ENCODE measurements at regions not wholly inside any gene's neighbourhood (a gene's known extent, or its start where the extent isn't known, plus 50 kb on each side); places are given as distances from the start of the nearest gene placed in this dataset.

DNA sequence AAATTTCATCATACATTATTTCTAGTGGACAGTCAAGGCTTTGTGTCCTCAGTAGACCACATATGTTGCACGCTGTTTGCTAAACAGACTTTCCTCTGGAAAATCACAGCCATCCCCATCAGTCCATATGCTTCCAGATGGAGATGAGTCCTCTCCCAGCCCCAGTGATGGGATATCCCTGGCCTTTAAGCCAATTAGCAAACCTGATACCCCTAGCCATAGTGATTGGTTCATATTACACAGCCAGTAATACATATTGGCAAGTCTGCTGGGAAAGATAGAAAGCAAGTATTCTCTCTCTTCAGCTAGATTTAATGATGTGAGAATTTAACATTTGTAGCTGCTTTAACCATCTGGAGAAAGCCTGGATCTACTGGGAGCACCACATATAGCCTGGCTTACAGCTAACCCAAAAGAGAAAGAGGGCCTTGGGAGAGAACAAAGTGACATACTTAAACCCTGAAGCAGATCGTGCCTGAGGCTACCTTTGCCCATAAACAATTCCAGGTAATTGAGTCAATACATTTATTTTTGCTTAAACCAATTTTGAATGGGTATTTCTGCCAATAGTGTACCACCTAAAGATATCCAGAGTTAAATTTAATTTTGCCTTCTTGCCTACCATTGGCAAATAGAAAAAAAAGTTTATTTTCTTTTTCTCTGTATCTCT lies 103.5 kb upstream of the HIVEP1 start:
- Histone ChIP-seq H3K27me3 (replicated peaks; ENCODE audit: insufficient read depth, low read depth, low read length, poor library complexity) (no peaks in the 10 kb centered on the region), H3K9me3 (ENCODE audit: low read depth, low read length, poor library complexity, severe bottlenecking) (no peaks in the 10 kb centered on the region), H3K4me1 (ENCODE audit: insufficient read depth, low read length, poor library complexity, severe bottlenecking) (no peaks in the 10 kb centered on the region), H3K27ac (ENCODE audit: low read depth, low read length, poor library complexity, severe bottlenecking) (no peak overlapping the region), H3K36me3 (ENCODE audit: insufficient read depth, low read length, poor library complexity, severe bottlenecking) (no peaks in the 10 kb centered on the region), H3K4me3 (ENCODE audit: low read depth, low read length, poor library complexity, severe bottlenecking) (no peak overlapping the region)
- no TSS peak for BruUV-seq (replicated peaks)
- POLR2A ChIA-PET (ENCODE audit: low non-redundant PET): no interaction called here
- TF ChIP-seq, protein P1, sequence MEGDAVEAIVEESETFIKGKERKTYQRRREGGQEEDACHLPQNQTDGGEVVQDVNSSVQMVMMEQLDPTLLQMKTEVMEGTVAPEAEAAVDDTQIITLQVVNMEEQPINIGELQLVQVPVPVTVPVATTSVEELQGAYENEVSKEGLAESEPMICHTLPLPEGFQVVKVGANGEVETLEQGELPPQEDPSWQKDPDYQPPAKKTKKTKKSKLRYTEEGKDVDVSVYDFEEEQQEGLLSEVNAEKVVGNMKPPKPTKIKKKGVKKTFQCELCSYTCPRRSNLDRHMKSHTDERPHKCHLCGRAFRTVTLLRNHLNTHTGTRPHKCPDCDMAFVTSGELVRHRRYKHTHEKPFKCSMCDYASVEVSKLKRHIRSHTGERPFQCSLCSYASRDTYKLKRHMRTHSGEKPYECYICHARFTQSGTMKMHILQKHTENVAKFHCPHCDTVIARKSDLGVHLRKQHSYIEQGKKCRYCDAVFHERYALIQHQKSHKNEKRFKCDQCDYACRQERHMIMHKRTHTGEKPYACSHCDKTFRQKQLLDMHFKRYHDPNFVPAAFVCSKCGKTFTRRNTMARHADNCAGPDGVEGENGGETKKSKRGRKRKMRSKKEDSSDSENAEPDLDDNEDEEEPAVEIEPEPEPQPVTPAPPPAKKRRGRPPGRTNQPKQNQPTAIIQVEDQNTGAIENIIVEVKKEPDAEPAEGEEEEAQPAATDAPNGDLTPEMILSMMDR (conservative IDR thresholded peaks at IDR 0.05; ENCODE audit: low read depth, low read length): no peak
- TF ChIP-seq EZH2 (IDR thresholded peaks at IDR 0.05; ENCODE audit: borderline replicate concordance, low read depth, low read length, poor library complexity, severe bottlenecking): no peak
- DNase-seq (ENCODE audit: low spot score): no peak
- intact Hi-C loops (cut with micrococcal nuclease; ENCODE audit: unreplicated experiment): no loop called here
- CTCF ChIA-PET: no interaction called here

DNA sequence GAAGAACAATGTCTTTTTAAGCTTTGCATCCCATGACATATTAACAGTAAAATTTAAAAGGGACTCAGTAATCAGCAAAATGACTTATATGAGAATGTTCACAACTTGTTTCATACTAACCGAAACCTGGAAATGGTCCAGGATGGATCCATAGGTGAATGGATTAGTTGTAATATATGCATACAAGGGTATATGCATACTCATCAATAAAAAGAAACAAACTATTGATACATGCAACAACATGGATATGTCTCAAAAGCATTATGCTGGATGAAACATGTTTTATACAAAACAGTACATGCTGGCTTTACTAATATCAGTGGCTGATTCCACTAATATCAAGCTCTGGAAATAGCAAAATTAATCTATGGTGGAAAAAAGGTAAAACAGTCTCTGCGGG lies 108.5 kb upstream of the HIVEP1 start:
- intact Hi-C loops (cut with micrococcal nuclease; ENCODE audit: unreplicated experiment): no loop called here
- no peak for DNase-seq (ENCODE audit: low spot score)

DNA sequence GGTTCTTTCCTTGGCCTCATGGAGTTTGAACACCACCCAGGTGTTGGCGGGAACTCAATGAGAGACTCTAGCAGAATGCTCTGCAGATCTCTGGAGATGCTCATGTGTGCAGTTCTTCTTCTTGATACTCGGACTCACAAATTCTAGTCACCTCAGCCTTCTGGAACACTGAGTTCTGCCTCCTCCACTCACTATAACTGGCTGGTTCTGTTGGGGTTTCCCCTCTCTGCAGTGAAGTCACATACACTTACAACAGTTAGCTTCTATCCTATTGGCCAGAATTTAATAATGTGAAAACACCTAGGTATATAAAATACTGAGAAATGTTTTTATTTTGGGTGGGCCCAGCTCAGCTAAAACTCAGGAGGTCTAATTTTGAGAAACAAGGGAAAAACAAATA lies 109.6 kb upstream of the HIVEP1 start:
- Histone ChIP-seq H3K27me3 (replicated peaks; ENCODE audit: insufficient read depth, low read depth, low read length, poor library complexity) (peaks cover 8% of the 10 kb centered on the region), H3K9me3 (ENCODE audit: low read depth, low read length, poor library complexity, severe bottlenecking) (no peaks in the 10 kb centered on the region), H3K27ac (ENCODE audit: low read depth, low read length, poor library complexity, severe bottlenecking) (no peak overlapping the region), H3K4me3 (ENCODE audit: low read depth, low read length, poor library complexity, severe bottlenecking) (no peak overlapping the region), H3K36me3 (ENCODE audit: insufficient read depth, low read length, poor library complexity, severe bottlenecking) (no peaks in the 10 kb centered on the region), H3K4me1 (ENCODE audit: insufficient read depth, low read length, poor library complexity, severe bottlenecking) (no peaks in the 10 kb centered on the region)
- TF ChIP-seq, protein P1 (conservative IDR thresholded peaks at IDR 0.05; ENCODE audit: low read depth, low read length): no peak
- TF ChIP-seq EZH2 (IDR thresholded peaks at IDR 0.05; ENCODE audit: borderline replicate concordance, low read depth, low read length, poor library complexity, severe bottlenecking): no peak
- CTCF ChIA-PET: no interaction called here
- no peak for DNase-seq (ENCODE audit: low spot score)
- BruUV-seq (replicated peaks): no TSS peak
- POLR2A ChIA-PET (ENCODE audit: low non-redundant PET): no interaction called here
- intact Hi-C loops (cut with micrococcal nuclease; ENCODE audit: unreplicated experiment): no loop called here

More for the DNA sequence above, 108.5 kb upstream of the HIVEP1 start:
- ChIA-PET POLR2A (ENCODE audit: low non-redundant PET) (no interaction called here), CTCF (no interaction called here)
- peaks cover 8% of the 10 kb centered on the region for H3K27me3 ChIP-seq (replicated peaks; ENCODE audit: insufficient read depth, low read depth, low read length, poor library complexity)
- no peaks in the 10 kb centered on the region for H3K4me1 ChIP-seq (ENCODE audit: insufficient read depth, low read length, poor library complexity, severe bottlenecking)
- TF ChIP-seq EZH2 (IDR thresholded peaks at IDR 0.05; ENCODE audit: borderline replicate concordance, low read depth, low read length, poor library complexity, severe bottlenecking): no peak
- TF ChIP-seq, protein P1 (conservative IDR thresholded peaks at IDR 0.05; ENCODE audit: low read depth, low read length): no peak
- H3K36me3 ChIP-seq (ENCODE audit: insufficient read depth, low read length, poor library complexity, severe bottlenecking): no peaks in the 10 kb centered on the region
- no peak overlapping the region for H3K27ac ChIP-seq (ENCODE audit: low read depth, low read length, poor library complexity, severe bottlenecking)
- H3K9me3 ChIP-seq (ENCODE audit: low read depth, low read length, poor library complexity, severe bottlenecking): no peaks in the 10 kb centered on the region
- H3K4me3 ChIP-seq (ENCODE audit: low read depth, low read length, poor library complexity, severe bottlenecking): no peak overlapping the region
- no TSS peak for BruUV-seq (replicated peaks)
